Osteoblast (primary cell): ENCODE measurements at regions not wholly inside any gene's neighbourhood (a gene's known extent, or its start where the extent isn't known, plus 50 kb on each side); places are given as distances from the start of the nearest gene placed in this dataset.
"Not testable (repeated sequence)": the region's sequence is repeated elsewhere in the genome, so short reads cannot be mapped to it uniquely, and the experiment has no call there.

ENCODE experiments used
- DNase-seq: peaks from one replicate; pipeline ENCODE4 v3.0.0; 2011; ENCODE audit warnings: low spot score, mixed read lengths; ENCODE audit not compliant: insufficient read length; ENCODE audit errors: missing footprints
- H2AFZ ChIP-seq: 2 replicates; pipeline ENCODE4 v1.6.0; 2011; ENCODE audit warnings: mild to moderate bottlenecking, low read length
- H3K27ac ChIP-seq: 2 replicates; pipeline ENCODE4 v1.5.1; 2011; ENCODE audit warnings: mild to moderate bottlenecking, low read depth, low read length, moderate library complexity
- H3K27me3 ChIP-seq: 2 replicates; pipeline ENCODE4 v1.6.0; 2012; ENCODE audit warnings: mild to moderate bottlenecking, control low read depth, inconsistent platforms, low read length, moderate library complexity; ENCODE audit not compliant: insufficient read depth
- H3K36me3 ChIP-seq: 2 replicates; pipeline ENCODE4 v1.5.1; 2011; ENCODE audit warnings: mild to moderate bottlenecking, low read length, control low read depth, moderate library complexity; ENCODE audit not compliant: insufficient read depth
- H3K4me1 ChIP-seq: 2 replicates; pipeline ENCODE4 v1.5.1; 2011; ENCODE audit warnings: mild to moderate bottlenecking, low read length, control low read depth, moderate library complexity; ENCODE audit not compliant: insufficient read depth
- H3K4me2 ChIP-seq: 2 replicates; pipeline ENCODE4 v1.6.0; 2011; ENCODE audit warnings: mild to moderate bottlenecking, low read length; ENCODE audit not compliant: insufficient read depth
- H3K4me3 ChIP-seq: fragments of 200-600 bp; sonication (generic); 3 replicates; pipeline ENCODE4 v1.5.1; 2012; ENCODE audit warnings: mild to moderate bottlenecking, low read length, inconsistent platforms; ENCODE audit not compliant: insufficient read depth
- H3K79me2 ChIP-seq: 2 replicates; pipeline ENCODE4 v1.6.0; 2012; ENCODE audit warnings: mild to moderate bottlenecking, low read length, control low read depth, inconsistent platforms; ENCODE audit not compliant: insufficient read depth
- H3K9me3 ChIP-seq: 2 replicates; pipeline ENCODE4 v1.5.1; 2011; ENCODE audit warnings: low read depth, low read length, control low read depth
- H4K20me1 ChIP-seq: 2 replicates; pipeline ENCODE4 v1.6.0; 2012; ENCODE audit warnings: mild to moderate bottlenecking, low read length, control low read depth; ENCODE audit not compliant: insufficient read depth
- CTCF ChIP-seq: IDR thresholded peaks from 2 replicates; pipeline ENCODE4 v1.5.1; 2011; ENCODE audit warnings: mild to moderate bottlenecking, low read depth, low read length, moderate library complexity; ENCODE audit errors: extremely low read depth

- no peaks in the 10 kb centered on the region for H3K36me3 ChIP-seq
- H3K79me2 ChIP-seq = no peaks in the 10 kb centered on the region
- H3K27me3 ChIP-seq = no peaks in the 10 kb centered on the region
- H4K20me1 ChIP-seq = no peaks in the 10 kb centered on the region
- no peak overlapping the region for H3K4me3 ChIP-seq
- DNase-seq = no peak
- TF ChIP-seq CTCF = no peak
- no peaks in the 10 kb centered on the region for H3K4me1 ChIP-seq
- H3K27ac ChIP-seq = no peak overlapping the region
- H3K9me3 ChIP-seq = no peaks in the 10 kb centered on the region
- no peak overlapping the region for H2AFZ ChIP-seq
- H3K4me2 ChIP-seq = peak overlapping the region; percentile 50
Measured at GRCh38 chr2:175414191-175414881, 232.8 kb upstream of the ATP5MC3 start.

DNA sequence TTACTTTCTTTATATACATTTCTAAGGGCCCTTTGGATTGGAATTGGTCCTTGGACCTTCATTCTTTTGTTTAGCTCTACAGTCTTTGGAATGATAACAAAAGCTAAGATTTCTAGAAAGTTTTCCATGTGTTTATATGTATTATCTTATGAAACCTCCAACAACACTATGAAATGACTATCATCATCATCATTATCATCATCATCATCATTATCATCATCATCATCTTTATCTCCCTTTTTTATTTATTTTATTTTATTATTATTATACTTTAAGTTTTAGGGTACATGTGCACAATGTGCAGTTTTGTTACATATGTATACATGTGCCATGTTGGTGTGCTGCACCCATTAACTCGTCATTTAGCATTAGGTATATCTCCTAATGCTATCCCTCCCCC lies 229.4 kb upstream of the ATP5MC3 start:
- H3K27ac ChIP-seq, H3K4me3 ChIP-seq, DNase-seq, H3K36me3 ChIP-seq, H3K4me2 ChIP-seq, H4K20me1 ChIP-seq, H3K4me1 ChIP-seq, H3K9me3 ChIP-seq, H2AFZ ChIP-seq, H3K27me3 ChIP-seq, H3K79me2 ChIP-seq: not testable (repeated sequence)

DNA sequence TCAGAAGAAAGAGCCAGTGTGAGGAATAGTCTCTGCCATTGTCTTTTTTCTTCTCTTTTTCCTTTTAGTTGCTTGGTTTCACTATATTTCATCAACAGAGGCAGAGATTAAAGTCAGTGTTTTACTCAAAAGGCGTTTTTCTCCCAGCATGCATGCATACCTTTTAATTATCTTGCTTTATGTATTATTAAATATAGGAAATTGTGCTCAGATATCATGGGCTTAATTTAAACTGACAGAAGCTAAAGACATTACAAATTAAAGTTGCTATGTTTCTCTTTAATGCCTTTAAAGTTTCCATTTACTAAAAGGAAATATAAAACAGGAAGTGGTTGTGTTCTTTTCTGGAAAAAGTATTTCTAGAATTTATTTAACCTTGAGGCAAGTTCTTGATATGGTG lies 223.3 kb upstream of the ATP5MC3 start:
- Histone ChIP-seq H3K4me1 (no peaks in the 10 kb centered on the region), H4K20me1 (no peaks in the 10 kb centered on the region), H3K27ac (no peak overlapping the region), H3K9me3 (no peaks in the 10 kb centered on the region), H3K79me2 (no peaks in the 10 kb centered on the region), H3K4me2 (no peak overlapping the region), H3K27me3 (no peaks in the 10 kb centered on the region), H2AFZ (no peak overlapping the region), H3K4me3 (no peak overlapping the region), H3K36me3 (no peaks in the 10 kb centered on the region)
- TF ChIP-seq CTCF = no peak
- DNase-seq = no peak

- Histone ChIP-seq H3K4me2 (no peak overlapping the region), H3K79me2 (no peaks in the 10 kb centered on the region), H3K36me3 (no peaks in the 10 kb centered on the region), H4K20me1 (no peaks in the 10 kb centered on the region), H3K27ac (no peak overlapping the region), H3K27me3 (no peaks in the 10 kb centered on the region), H3K9me3 (no peaks in the 10 kb centered on the region), H3K4me1 (no peaks in the 10 kb centered on the region), H3K4me3 (no peak overlapping the region), H2AFZ (no peak overlapping the region)
- TF ChIP-seq CTCF = no peak
- DNase-seq = no peak
Measured at GRCh38 chr2:175403599-175404221, 222.2 kb upstream of the ATP5MC3 start.
